OCI-LY1 (cell line): ENCODE measurements at regions not wholly inside any gene's neighbourhood (a gene's known extent, or its start where the extent isn't known, plus 50 kb on each side); places are given as distances from the start of the nearest gene placed in this dataset.

Experiments
- H2AFZ ChIP-seq: fragments of 200-600 bp; sonication (generic), shearing (Covaris generic); 2 replicates; pipeline ENCODE4 v1.6.0; 2014; ENCODE audit warnings: antibody characterized with exemption, mild to moderate bottlenecking, low read length
- H3F3A ChIP-seq: fragments of 200-600 bp; sonication (generic), shearing (Covaris generic); 2 replicates; pipeline ENCODE4 v1.6.0; 2014; ENCODE audit warnings: mild to moderate bottlenecking, antibody characterized with exemption, low read length, moderate library complexity; ENCODE audit not compliant: insufficient read depth
- H3K27ac ChIP-seq: fragments of 200-600 bp; sonication (generic); 2 replicates; pipeline ENCODE4 v1.5.1; 2014; ENCODE audit warnings: low read length, mixed run types, mild to moderate bottlenecking, low read depth; ENCODE audit not compliant: poor library complexity, severe bottlenecking
- H3K27me3 ChIP-seq: fragments of 200-600 bp; sonication (generic); 2 replicates; pipeline ENCODE4 v1.6.0; 2014; ENCODE audit warnings: antibody characterized with exemption, mild to moderate bottlenecking, low read length, moderate library complexity; ENCODE audit not compliant: insufficient read depth
- H3K36me3 ChIP-seq: fragments of 200-600 bp; sonication (generic); 2 replicates; pipeline ENCODE4 v1.6.1; 2014; ENCODE audit warnings: mild to moderate bottlenecking, antibody characterized with exemption, low read length, moderate library complexity, mixed read lengths; ENCODE audit not compliant: insufficient read depth
- H3K4me1 ChIP-seq: fragments of 200-600 bp; sonication (generic); 2 replicates; pipeline ENCODE4 v1.5.1; 2014; ENCODE audit warnings: mild to moderate bottlenecking, low read length, moderate library complexity; ENCODE audit not compliant: insufficient read depth, severe bottlenecking
- H3K4me2 ChIP-seq: fragments of 200-600 bp; sonication (generic), shearing (Covaris generic); 2 replicates; pipeline ENCODE4 v1.6.1; 2014; ENCODE audit warnings: low read length
- H3K4me3 ChIP-seq: fragments of 200-600 bp; sonication (generic); 2 replicates; pipeline ENCODE4 v1.5.1; 2014; ENCODE audit warnings: low read length, low read depth, mild to moderate bottlenecking, mixed read lengths; ENCODE audit not compliant: poor library complexity, severe bottlenecking
- H3K79me2 ChIP-seq: fragments of 200-600 bp; shearing (Covaris generic); 2 replicates; pipeline ENCODE4 v1.6.1; 2016; ENCODE audit warnings: mixed run types, low read length, mixed read lengths; ENCODE audit not compliant: insufficient read depth
- H3K9ac ChIP-seq: fragments of 200-600 bp; sonication (generic), shearing (Covaris generic); 2 replicates; pipeline ENCODE4 v1.6.1; 2014; ENCODE audit warnings: mild to moderate bottlenecking, low read length, mixed read lengths
- H3K9me2 ChIP-seq: fragments of 200-600 bp; sonication (generic), shearing (Covaris generic); 2 replicates; pipeline ENCODE4 v1.6.1; 2014; ENCODE audit warnings: low read depth, mild to moderate bottlenecking, low read length, mixed read lengths
- H3K9me3 ChIP-seq: fragments of 200-600 bp; shearing (Covaris generic); 2 replicates; pipeline ENCODE4 v1.6.1; 2014; ENCODE audit warnings: low read length, mixed read lengths
- H4K20me1 ChIP-seq: fragments of 200-600 bp; sonication (generic), shearing (Covaris generic); 2 replicates; pipeline ENCODE4 v1.6.0; 2016; ENCODE audit warnings: mild to moderate bottlenecking, low read length; ENCODE audit not compliant: insufficient read depth
- CTCF ChIP-seq: fragments of 200-600 bp; sonication (generic), shearing (Covaris generic); IDR thresholded peaks from 2 replicates; pipeline ENCODE4 v1.5.1; 2017; ENCODE audit warnings: mild to moderate bottlenecking, antibody characterized with exemption, low read length, moderate library complexity, mixed read lengths
- EZH2 ChIP-seq: fragments of 200-600 bp; sonication (generic), shearing (Covaris generic); IDR thresholded peaks from 2 replicates; pipeline ENCODE4 v1.8.0; 2017; ENCODE audit warnings: borderline replicate concordance, mixed run types, mild to moderate bottlenecking, antibody characterized with exemption, low read length, moderate library complexity, mixed read lengths

GRCh38 chr2:66692521-66693054 is 257.7 kb downstream of the MEIS1 start:
- no peaks in the 10 kb centered on the region for H3K27me3 ChIP-seq
- H3F3A ChIP-seq, result no peaks in the 10 kb centered on the region
- H3K4me2 ChIP-seq, result no peak overlapping the region
- no peak overlapping the region for H3K4me3 ChIP-seq
- H3K9me3 ChIP-seq, result no peaks in the 10 kb centered on the region
- H3K27ac ChIP-seq, result no peak overlapping the region
- no peaks in the 10 kb centered on the region for H3K9me2 ChIP-seq
- TF ChIP-seq EZH2, result no peak
- TF ChIP-seq CTCF, result no peak
- no peaks in the 10 kb centered on the region for H3K4me1 ChIP-seq
- H2AFZ ChIP-seq, result no peak overlapping the region
- no peak overlapping the region for H3K9ac ChIP-seq
- H3K36me3 ChIP-seq, result no peaks in the 10 kb centered on the region
- no peaks in the 10 kb centered on the region for H3K79me2 ChIP-seq
- H4K20me1 ChIP-seq, result no peaks in the 10 kb centered on the region

- Histone ChIP-seq H3K9ac (no peak overlapping the region), H3K36me3 (no peaks in the 10 kb centered on the region), H3K79me2 (no peaks in the 10 kb centered on the region), H3K4me3 (no peak overlapping the region), H3K9me3 (no peaks in the 10 kb centered on the region), H3K4me2 (no peak overlapping the region), H4K20me1 (no peaks in the 10 kb centered on the region), H3K27ac (no peak overlapping the region), H3K4me1 (no peaks in the 10 kb centered on the region), H3K27me3 (no peaks in the 10 kb centered on the region), H3K9me2 (no peaks in the 10 kb centered on the region), H2AFZ (no peak overlapping the region), H3F3A (no peaks in the 10 kb centered on the region)
- TF ChIP-seq EZH2 (no peak), CTCF (no peak)
Measured at GRCh38 chr2:66693076-66693965, 258.4 kb downstream of the MEIS1 start.

- Histone ChIP-seq H3K4me3 (no peak overlapping the region), H3K9ac (no peak overlapping the region), H3K9me2 (no peaks in the 10 kb centered on the region), H3K79me2 (no peaks in the 10 kb centered on the region), H3F3A (no peaks in the 10 kb centered on the region), H4K20me1 (no peaks in the 10 kb centered on the region), H3K36me3 (no peaks in the 10 kb centered on the region), H3K27me3 (no peaks in the 10 kb centered on the region), H3K4me2 (no peak overlapping the region), H3K9me3 (no peaks in the 10 kb centered on the region), H3K27ac (no peak overlapping the region), H3K4me1 (no peaks in the 10 kb centered on the region), H2AFZ (no peak overlapping the region)
- TF ChIP-seq EZH2 (no peak), CTCF (no peak)
Measured at GRCh38 chr2:66694087-66694860, 259.3 kb downstream of the MEIS1 start.
